GM12874 (cell line): ENCODE measurements at regions not wholly inside any gene's neighbourhood (a gene's known extent, or its start where the extent isn't known, plus 50 kb on each side); places are given as distances from the start of the nearest gene placed in this dataset.

Experiments
- TF ChIP-seq, protein P1 (sequence below): IDR thresholded peaks from 2 replicates; pipeline ENCODE4 v1.5.1; 2011; ENCODE audit warnings: low read depth, mild to moderate bottlenecking, control low read depth, low read length, moderate library complexity; ENCODE audit not compliant: insufficient read depth

DNA sequence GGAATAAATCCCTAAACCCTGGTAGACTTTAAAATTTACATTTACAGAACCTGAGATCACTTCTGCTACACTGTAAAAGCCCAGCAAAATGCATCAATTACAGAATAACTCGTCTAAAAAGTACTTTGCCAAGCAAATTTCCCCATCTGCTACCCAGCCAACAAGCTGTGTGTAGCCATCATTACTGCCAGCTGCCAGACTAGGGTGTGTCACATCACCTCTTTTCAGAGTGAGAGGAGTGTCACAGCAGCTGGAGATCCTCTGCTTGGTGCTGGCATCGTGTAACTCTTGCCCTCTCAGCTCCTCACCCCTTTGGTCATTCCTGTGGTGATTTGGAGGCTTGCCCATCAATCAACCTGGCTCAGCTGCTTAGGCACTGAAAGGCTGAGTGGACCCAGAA, 340.4 kb upstream of the MMADHC start:
- TF ChIP-seq, protein P1, sequence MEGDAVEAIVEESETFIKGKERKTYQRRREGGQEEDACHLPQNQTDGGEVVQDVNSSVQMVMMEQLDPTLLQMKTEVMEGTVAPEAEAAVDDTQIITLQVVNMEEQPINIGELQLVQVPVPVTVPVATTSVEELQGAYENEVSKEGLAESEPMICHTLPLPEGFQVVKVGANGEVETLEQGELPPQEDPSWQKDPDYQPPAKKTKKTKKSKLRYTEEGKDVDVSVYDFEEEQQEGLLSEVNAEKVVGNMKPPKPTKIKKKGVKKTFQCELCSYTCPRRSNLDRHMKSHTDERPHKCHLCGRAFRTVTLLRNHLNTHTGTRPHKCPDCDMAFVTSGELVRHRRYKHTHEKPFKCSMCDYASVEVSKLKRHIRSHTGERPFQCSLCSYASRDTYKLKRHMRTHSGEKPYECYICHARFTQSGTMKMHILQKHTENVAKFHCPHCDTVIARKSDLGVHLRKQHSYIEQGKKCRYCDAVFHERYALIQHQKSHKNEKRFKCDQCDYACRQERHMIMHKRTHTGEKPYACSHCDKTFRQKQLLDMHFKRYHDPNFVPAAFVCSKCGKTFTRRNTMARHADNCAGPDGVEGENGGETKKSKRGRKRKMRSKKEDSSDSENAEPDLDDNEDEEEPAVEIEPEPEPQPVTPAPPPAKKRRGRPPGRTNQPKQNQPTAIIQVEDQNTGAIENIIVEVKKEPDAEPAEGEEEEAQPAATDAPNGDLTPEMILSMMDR = no peak

DNA sequence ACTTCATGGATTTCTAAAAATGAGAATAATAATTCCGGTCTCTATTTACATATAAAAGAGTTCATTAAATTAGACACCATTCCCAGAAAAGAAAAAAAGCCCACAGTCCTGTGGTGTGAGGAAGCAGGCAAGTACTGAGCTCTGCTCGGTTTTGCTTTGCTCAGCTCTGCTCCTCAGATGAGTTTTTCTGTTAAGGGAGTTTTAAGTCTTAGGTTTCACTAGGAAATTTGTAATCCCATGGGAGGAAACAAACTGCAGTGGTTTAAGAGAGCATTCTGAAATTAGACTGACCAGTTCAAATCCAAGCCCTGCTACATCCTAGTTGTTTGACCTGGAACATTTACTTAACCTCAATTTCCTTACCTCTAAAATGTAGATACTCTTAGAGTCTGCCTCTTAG, 338.6 kb upstream of the MMADHC start:
- TF ChIP-seq, protein P1 = no peak

DNA sequence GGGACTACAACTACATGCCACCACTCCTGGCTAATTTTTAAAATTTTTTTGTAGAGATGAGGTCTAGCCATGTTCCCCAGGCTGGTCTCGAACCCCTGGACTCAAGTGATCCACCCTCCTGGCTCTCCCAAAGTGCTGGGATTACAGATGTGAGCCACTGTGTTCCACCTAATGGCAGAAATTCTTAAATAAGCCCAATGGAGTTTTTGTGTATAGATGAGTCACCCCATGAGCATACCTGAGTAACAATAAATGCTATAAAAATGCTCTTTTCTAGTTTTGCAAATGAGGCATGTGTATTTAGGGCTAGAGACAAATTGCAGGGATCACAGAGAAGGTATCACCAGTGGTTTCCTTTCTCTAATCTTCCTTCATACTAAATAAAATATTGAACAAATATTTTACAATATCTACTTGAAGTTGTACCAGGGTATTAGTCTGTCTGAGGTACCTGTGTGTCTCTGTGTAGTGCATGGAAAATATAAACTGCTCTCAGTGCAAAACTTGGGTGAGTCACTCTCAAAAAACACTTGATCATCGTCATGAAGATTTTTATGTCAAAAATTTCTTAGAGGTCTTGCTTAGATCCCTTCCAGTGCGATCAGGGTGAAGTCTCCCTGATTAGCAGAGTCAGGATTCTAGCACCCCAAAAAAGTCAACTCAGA, 337.1 kb upstream of the MMADHC start:
- TF ChIP-seq, protein P1 = no peak

DNA sequence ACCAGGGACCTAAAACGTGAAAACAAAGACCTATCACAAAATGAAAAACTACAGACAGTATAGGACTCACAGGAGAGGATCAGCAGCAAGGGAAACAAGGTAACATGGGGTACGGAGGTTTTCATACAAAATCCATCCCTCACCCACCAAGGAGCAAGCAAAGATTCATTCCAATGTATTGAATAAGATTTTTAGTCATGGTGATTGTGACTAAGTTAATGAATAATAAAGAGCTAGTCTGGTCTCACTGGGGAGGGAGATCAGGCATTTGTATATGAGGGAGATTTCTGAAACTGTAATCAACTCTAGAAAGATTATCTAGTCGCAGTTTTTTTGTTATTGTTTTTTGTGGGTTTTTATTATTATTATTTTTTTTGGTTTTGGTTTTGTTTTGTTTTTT, 336.5 kb upstream of the MMADHC start:
- TF ChIP-seq, protein P1 = no peak

DNA sequence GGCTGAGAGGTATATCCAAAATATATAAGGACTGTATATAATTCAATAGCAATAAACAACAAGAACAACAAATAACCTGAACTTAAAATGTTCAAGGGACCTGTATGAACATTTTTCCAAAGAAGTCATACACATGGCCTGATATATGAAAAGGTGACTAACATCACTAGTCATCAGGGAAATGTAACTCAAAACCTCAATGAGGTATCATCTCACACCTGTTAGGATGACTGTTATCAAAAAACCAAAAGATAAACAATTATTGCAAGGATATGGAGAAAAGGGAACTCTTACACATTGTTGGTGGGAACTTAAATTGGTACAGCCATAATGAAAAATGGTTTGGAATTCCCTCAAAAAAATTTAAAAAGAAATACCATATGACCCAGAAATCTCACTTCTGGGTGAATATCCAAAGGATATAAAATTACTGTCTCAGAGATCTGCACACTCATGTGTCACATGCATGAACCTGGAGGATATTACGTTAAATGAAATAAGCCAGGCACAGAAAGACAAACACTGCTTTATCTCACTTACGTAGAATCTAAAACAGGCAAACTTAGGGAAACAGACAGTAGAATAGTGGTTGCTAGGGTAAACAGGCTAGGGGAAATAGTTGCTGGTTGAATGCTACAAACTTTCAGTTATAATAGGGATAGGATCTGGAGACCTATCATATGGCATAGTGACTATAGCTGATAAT, 334.5 kb upstream of the MMADHC start:
- TF ChIP-seq, protein P1 = no peak

DNA sequence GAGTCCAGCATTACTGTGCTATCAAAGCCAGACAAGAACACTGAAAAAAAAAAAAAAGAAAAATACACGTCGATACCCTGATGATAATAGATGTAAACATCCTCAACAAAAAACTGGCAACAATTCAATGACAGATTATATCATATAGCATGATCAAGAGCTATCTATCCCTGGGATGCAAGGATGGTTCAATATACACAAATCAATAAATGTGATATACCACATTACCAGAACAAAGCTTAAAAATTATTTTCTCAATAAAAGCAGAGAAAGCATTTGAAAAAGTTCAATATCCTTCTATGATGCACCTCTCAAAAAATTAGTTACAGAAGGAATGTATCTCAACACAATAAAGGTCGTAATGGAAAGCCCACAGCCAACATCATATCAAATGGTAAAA, 332.8 kb upstream of the MMADHC start:
- TF ChIP-seq, protein P1 = no peak

DNA sequence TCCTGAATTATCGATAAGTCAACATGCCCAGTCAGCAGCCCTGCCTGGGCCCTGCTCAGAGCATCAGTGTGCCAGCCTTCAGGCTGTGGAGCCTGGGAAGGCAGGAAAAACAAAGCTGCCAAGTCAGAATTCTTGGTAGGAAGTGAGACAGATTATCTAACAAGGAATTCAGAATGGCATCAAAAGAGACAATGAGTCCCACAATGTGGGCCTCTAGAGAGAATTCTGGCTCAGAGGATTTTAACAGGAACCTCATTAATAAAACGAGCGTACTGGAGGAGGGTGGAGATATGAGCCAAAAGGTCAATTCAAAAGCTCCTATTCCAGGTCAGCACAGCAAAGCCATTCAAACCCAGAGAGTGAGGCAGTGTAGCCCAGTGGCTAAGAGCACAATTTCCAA, 327.6 kb upstream of the MMADHC start:
- TF ChIP-seq, protein P1 = no peak
